PC-9 (cell line): ENCODE measurements at regions not wholly inside any gene's neighbourhood (a gene's known extent, or its start where the extent isn't known, plus 50 kb on each side); places are given as distances from the start of the nearest gene placed in this dataset.

Experiments used
- BruUV-seq: library from RNA; stranded (reverse); fragments of 400-500 nt; replicated peaks from 2 replicates; lab custom pipeline; 2021; lab: Mats Ljungman, UMichigan
- CTCF ChIA-PET: fragments of 300-600 bp; sonication (Branson Sonifier 250); formaldehyde crosslinking; loops from one replicate; lab custom pipeline; 2022; ENCODE audit warnings: antibody characterized with exemption; lab: Charles Lee
- POLR2A ChIA-PET: fragments of 300-600 bp; sonication (Branson Sonifier 250); formaldehyde crosslinking; loops from one replicate; lab custom pipeline; 2022; ENCODE audit warnings: antibody characterized with exemption; ENCODE audit not compliant: unreplicated experiment; lab: Charles Lee
- DNase-seq, 2 experiments: peaks; one replicate each; pipeline versions ENCODE4 v3.0.0 to v3.0.0-alpha.2; 2015 to 2022; ENCODE audit warnings: mixed read lengths in 1 of 2
- H2AFZ ChIP-seq: fragments of 200-600 bp; sonication (generic); 2 replicates; pipeline ENCODE4 v1.8.1; 2017; ENCODE audit warnings: antibody characterized with exemption
- H3F3A ChIP-seq: fragments of 200-600 bp; sonication (generic); 2 replicates; pipeline ENCODE4 v1.8.1; 2017; ENCODE audit warnings: antibody characterized with exemption, mild to moderate bottlenecking, low read depth; ENCODE audit not compliant: insufficient read depth
- H3K27ac ChIP-seq: fragments of 200-600 bp; sonication (generic); 2 replicates; pipeline ENCODE4 v1.6.1; 2016; ENCODE audit warnings: mixed run types
- H3K27me3 ChIP-seq: fragments of 200-600 bp; sonication (generic); 2 replicates; pipeline ENCODE4 v1.6.1; 2016; ENCODE audit warnings: low read depth, mixed run types; ENCODE audit not compliant: insufficient read depth
- H3K36me3 ChIP-seq: fragments of 200-600 bp; sonication (generic); 2 replicates; pipeline ENCODE4 v1.6.1; 2016; ENCODE audit warnings: low read depth, mixed run types
- H3K4me1 ChIP-seq: fragments of 200-600 bp; sonication (generic); replicated peaks from 2 replicates; pipeline ENCODE4 v1.6.1; 2016; ENCODE audit warnings: mixed run types; ENCODE audit not compliant: insufficient read depth
- H3K4me2 ChIP-seq: fragments of 200-600 bp; sonication (generic); 2 replicates; pipeline ENCODE4 v1.6.1; 2017; ENCODE audit warnings: mixed run types
- H3K4me3 ChIP-seq: fragments of 200-600 bp; sonication (generic); 2 replicates; pipeline ENCODE4 v1.6.1; 2016; ENCODE audit warnings: mixed run types
- H3K79me2 ChIP-seq: fragments of 200-600 bp; sonication (generic); 2 replicates; pipeline ENCODE4 v1.6.1; 2017; ENCODE audit warnings: low read depth, mixed run types
- H3K9me2 ChIP-seq: fragments of 200-600 bp; sonication (generic); 2 replicates; pipeline ENCODE4 v1.8.1; 2017; ENCODE audit warnings: mild to moderate bottlenecking; ENCODE audit not compliant: insufficient read depth
- H3K9me3 ChIP-seq: fragments of 200-600 bp; sonication (generic); 2 replicates; pipeline ENCODE4 v1.8.1; 2016; ENCODE audit warnings: low read depth; ENCODE audit not compliant: insufficient read depth
- H4K20me1 ChIP-seq: fragments of 200-600 bp; sonication (generic); 2 replicates; pipeline ENCODE4 v1.8.1; 2017; ENCODE audit not compliant: insufficient read depth
- CTCF ChIP-seq: fragments of 200-600 bp; sonication (generic); conservative IDR thresholded peaks from 2 replicates; pipeline ENCODE4 v1.6.1; 2017; ENCODE audit warnings: mixed run types, antibody characterized with exemption, mild to moderate bottlenecking, moderate library complexity
- EZH2 ChIP-seq: fragments of 200-600 bp; sonication (generic); IDR thresholded peaks from 2 replicates; pipeline ENCODE4 v1.8.0; 2017; ENCODE audit warnings: antibody characterized with exemption, low read depth
- intact Hi-C: fragments of 100-400 bp; cut with micrococcal nuclease; formaldehyde crosslinking; loops from one replicate; pipeline ENCODE4 v1.10.0; 2022; ENCODE audit not compliant: unreplicated experiment

GRCh38 chr16:73387979-73388378 lies 340.1 kb upstream of the ZFHX3 start:
- CTCF ChIA-PET: no interaction called here
- H2AFZ ChIP-seq: no peak overlapping the region
- H3K4me2 ChIP-seq: no peak overlapping the region
- TF ChIP-seq EZH2 (no peak), CTCF (no peak)
- POLR2A ChIA-PET: no interaction called here
- H3K79me2 ChIP-seq: no peaks in the 10 kb centered on the region
- no peak overlapping the region for H3K27ac ChIP-seq
- no peaks in the 10 kb centered on the region for H3F3A ChIP-seq
- no peak for DNase-seq
- H4K20me1 ChIP-seq: no peaks in the 10 kb centered on the region
- H3K4me1 ChIP-seq: no peaks in the 10 kb centered on the region
- H3K4me3 ChIP-seq: no peak overlapping the region
- no peaks in the 10 kb centered on the region for H3K9me3 ChIP-seq
- intact Hi-C loops: no loop called here
- H3K27me3 ChIP-seq: peaks cover 83% of the 10 kb centered on the region
- no TSS peak for BruUV-seq
- H3K9me2 ChIP-seq: no peaks in the 10 kb centered on the region
- H3K36me3 ChIP-seq: no peaks in the 10 kb centered on the region

GRCh38 chr16:73385696-73386095 lies 337.8 kb upstream of the ZFHX3 start:
- no peak overlapping the region for H3K27ac ChIP-seq
- H3K4me2 ChIP-seq: no peak overlapping the region
- BruUV-seq: no TSS peak
- no peak overlapping the region for H2AFZ ChIP-seq
- no peaks in the 10 kb centered on the region for H3F3A ChIP-seq
- H3K4me1 ChIP-seq: no peaks in the 10 kb centered on the region
- no peak for TF ChIP-seq EZH2
- TF ChIP-seq CTCF: no peak
- peaks cover 96% of the 10 kb centered on the region for H3K27me3 ChIP-seq
- no peaks in the 10 kb centered on the region for H3K9me3 ChIP-seq
- H3K79me2 ChIP-seq: no peaks in the 10 kb centered on the region
- ChIA-PET POLR2A (no interaction called here), CTCF (no interaction called here)
- intact Hi-C loops: no loop called here
- no peaks in the 10 kb centered on the region for H4K20me1 ChIP-seq
- no peaks in the 10 kb centered on the region for H3K9me2 ChIP-seq
- no peak overlapping the region for H3K4me3 ChIP-seq
- no peak for DNase-seq
- no peaks in the 10 kb centered on the region for H3K36me3 ChIP-seq

DNA sequence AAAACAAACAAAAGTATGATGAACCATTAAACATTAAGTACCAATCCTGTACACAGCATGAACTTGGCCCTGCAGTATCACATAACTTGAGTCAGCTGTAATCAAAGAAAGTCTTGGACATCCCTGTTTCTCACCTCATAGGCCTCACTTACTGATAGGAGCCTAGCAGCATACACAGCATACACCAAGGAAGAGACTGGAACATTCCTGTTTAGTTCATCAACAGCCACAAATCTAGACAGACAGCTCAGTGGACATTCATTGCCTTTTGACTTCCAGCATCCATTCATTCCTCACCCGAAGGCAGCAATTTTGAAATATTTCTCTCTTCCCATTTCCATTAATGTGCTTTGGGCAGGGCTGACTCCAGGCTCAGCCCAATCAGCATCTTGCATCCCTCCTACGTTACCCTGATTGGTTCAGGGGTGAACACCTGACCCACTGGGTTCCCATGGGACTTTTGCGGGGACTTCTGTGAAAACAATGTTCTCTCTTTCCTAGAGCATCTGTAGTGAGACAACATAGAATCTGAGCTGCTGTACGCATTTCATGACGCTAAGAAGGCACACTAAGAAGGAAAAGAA lies 336.7 kb upstream of the ZFHX3 start:
- TF ChIP-seq EZH2: no peak
- TF ChIP-seq CTCF: no peak
- no peaks in the 10 kb centered on the region for H3F3A ChIP-seq
- H2AFZ ChIP-seq: no peak overlapping the region
- no peak overlapping the region for H3K27ac ChIP-seq
- H3K4me2 ChIP-seq: no peak overlapping the region
- BruUV-seq: no TSS peak
- H3K4me3 ChIP-seq: no peak overlapping the region
- H3K79me2 ChIP-seq: no peaks in the 10 kb centered on the region
- H3K27me3 ChIP-seq: peaks cover 86% of the 10 kb centered on the region
- H4K20me1 ChIP-seq: no peaks in the 10 kb centered on the region
- H3K9me2 ChIP-seq: no peaks in the 10 kb centered on the region
- H3K36me3 ChIP-seq: no peaks in the 10 kb centered on the region
- no peaks in the 10 kb centered on the region for H3K9me3 ChIP-seq
- DNase-seq: no peak
- CTCF ChIA-PET: no interaction called here
- POLR2A ChIA-PET: no interaction called here
- no peaks in the 10 kb centered on the region for H3K4me1 ChIP-seq
- intact Hi-C loops: no loop called here
